Common myeloid progenitor, CD34-positive (primary cell): ENCODE measurements at regions not wholly inside any gene's neighbourhood (a gene's known extent, or its start where the extent isn't known, plus 50 kb on each side); places are given as distances from the start of the nearest gene placed in this dataset.

Experiments used
- CTCF ChIA-PET: fragments of 350-600 bp; sonication (Branson Sonifier 250); formaldehyde crosslinking; loops from one replicate; lab custom pipeline; 2021; ENCODE audit warnings: antibody characterized with exemption; lab: Charles Lee
- POLR2A ChIA-PET: fragments of 350-600 bp; sonication (Branson Sonifier 250); formaldehyde crosslinking; loops from one replicate; lab custom pipeline; 2021; ENCODE audit warnings: antibody characterized with exemption; lab: Charles Lee
- DNase-seq, 3 donors: peaks; one replicate each; pipeline versions ENCODE4 v3.0.0 to v3.0.0-alpha.2; 2013
- H3K27ac ChIP-seq, 2 experiments: 1 replicate in 1 of 2; 2 replicates in 1 of 2; pipeline ENCODE4 v1.7.0; 2013; ENCODE audit warnings: inconsistent platforms in 2 of 2, low read length in 2 of 2, mild to moderate bottlenecking in 2 of 2, low read depth in 1 of 2, moderate library complexity in 1 of 2; ENCODE audit not compliant: severe bottlenecking in 2 of 2, insufficient read depth in 1 of 2, poor library complexity in 1 of 2
- H3K27me3 ChIP-seq, 5 experiments: replicated peaks in 2 of 5; 1 replicate in 3 of 5; 2 replicates in 2 of 5; pipeline versions ENCODE4 v1.6.1 to v1.7.0; 2013; ENCODE audit warnings: low read length in 4 of 5, mild to moderate bottlenecking in 2 of 5, moderate library complexity in 2 of 5, inconsistent platforms in 1 of 5; ENCODE audit not compliant: insufficient read depth in 5 of 5, control insufficient read depth in 4 of 5
- H3K36me3 ChIP-seq, 4 experiments: 1 replicate in 2 of 4; 2 replicates in 2 of 4; pipeline versions ENCODE4 v1.6.1 to v1.7.0; 2013; ENCODE audit warnings: low read length in 3 of 4, control low read depth in 1 of 4, mild to moderate bottlenecking in 1 of 4; ENCODE audit not compliant: control insufficient read depth in 4 of 4, insufficient read depth in 4 of 4
- H3K4me1 ChIP-seq, 4 experiments: 1 replicate in 3 of 4; 2 replicates in 1 of 4; pipeline versions ENCODE4 v1.6.1 to v1.7.1; 2013; ENCODE audit warnings: low read length in 3 of 4, mild to moderate bottlenecking in 3 of 4, control low read depth in 1 of 4, inconsistent platforms in 1 of 4, moderate library complexity in 1 of 4; ENCODE audit not compliant: control insufficient read depth in 4 of 4, insufficient read depth in 4 of 4; ENCODE audit errors: control extremely low read depth in 1 of 4
- H3K4me3 ChIP-seq, 7 experiments: 1 replicate in 4 of 7; 2 replicates in 3 of 7; pipeline versions ENCODE4 v1.5.1 to v1.7.0; 2013; ENCODE audit warnings: mild to moderate bottlenecking in 7 of 7, low read length in 6 of 7, moderate library complexity in 6 of 7, inconsistent platforms in 2 of 7, low read depth in 2 of 7, control low read depth in 1 of 7; ENCODE audit not compliant: insufficient read depth in 4 of 7, control insufficient read depth in 1 of 7; ENCODE audit errors: extremely low read depth in 1 of 7
- H3K9me3 ChIP-seq, 5 experiments: 1 replicate in 4 of 5; 2 replicates in 1 of 5; pipeline versions ENCODE4 v1.6.1 to v1.7.1; 2013; ENCODE audit warnings: low read length in 4 of 5, mild to moderate bottlenecking in 2 of 5, inconsistent platforms in 1 of 5, low read depth in 1 of 5, moderate library complexity in 1 of 5; ENCODE audit not compliant: control insufficient read depth in 4 of 5, insufficient read depth in 2 of 5; ENCODE audit errors: control extremely low read depth in 1 of 5
- WGBS: methylation state at CpG from one replicate; pipeline ENCODE4 v1.1.5; 2013; ENCODE audit not compliant: insufficient coverage; 5-methylcytosine and 5-hydroxymethylcytosine counted together

DNA sequence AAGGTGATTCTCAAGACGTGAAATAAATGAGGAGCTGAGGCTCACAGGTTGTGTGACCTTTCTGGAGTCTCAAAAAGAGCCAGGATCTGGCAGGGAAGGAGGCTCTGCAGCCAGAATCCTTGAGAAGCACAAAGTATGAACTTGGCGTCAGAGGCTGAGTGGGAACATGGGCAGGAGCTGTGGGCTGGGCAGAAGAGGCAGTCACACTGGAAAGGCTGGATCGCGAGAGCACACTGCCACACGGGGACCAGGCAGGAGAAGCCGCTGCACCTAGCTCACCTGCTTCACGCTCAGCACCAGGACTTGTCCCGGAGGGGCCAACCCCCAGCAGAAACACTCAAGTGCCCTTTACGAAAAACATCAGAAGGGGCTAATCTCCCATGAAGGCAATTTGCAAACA is 535.0 kb downstream of the TNS3 start:
- CTCF ChIA-PET, result no interaction called here
- H3K4me3 ChIP-seq, result no peak overlapping the region
- peaks cover 2 to 7% (median 4%) of the 10 kb centered on the region in 5 experiments for H3K27me3 ChIP-seq
- no peak for DNase-seq
- no peak overlapping the region for H3K27ac ChIP-seq
- no peaks in the 10 kb centered on the region for H3K4me1 ChIP-seq
- POLR2A ChIA-PET, result no interaction called here
- WGBS, result 90% methylated on average over 5 of the region's 9 CpGs
- peaks cover 0 to 2% (median 0%) of the 10 kb centered on the region in 5 experiments for H3K9me3 ChIP-seq
- no peaks in the 10 kb centered on the region for H3K36me3 ChIP-seq

DNA sequence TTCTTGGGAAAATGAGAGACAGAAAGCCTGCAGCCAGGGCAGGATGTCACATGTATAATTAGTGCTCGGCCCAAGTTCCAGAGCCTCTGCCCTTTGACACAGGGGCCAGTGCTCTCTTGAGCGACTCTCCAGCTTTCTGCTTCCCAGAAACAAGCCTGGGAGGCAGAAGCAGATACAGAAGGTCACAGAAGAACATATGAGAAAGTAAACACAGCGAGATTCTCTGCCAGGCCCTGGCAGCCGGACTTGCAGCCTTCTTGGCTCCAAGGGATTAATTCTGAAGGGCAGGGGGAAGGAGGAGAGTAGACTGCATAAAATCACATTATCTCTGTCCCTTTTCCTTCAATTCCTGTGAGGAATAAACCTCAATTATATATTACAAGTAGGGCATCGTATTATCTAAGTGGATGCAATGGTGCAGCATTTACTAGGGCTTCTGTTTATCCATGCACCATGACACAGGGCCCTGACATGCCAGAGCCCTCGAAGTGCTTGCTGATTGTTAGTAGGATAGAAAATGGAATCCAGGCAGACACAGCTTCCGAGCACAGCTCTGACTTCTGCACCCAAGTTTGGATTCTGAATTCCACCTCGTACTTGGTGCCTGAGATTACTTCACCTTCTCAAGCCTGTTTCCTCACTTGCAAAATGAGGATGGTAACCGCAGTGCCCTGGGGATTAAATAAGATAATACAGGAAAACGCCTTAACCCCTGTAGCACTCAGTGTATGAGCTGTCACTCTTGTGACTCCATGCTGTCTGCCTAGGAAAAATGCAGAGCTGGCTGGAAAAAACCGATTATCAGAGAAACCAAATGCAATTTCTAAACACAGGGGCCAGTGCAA is 536.5 kb downstream of the TNS3 start:
- DNase-seq, result no peak
- WGBS, result 91% methylated on average over 8 of the region's 11 CpGs
- no peak overlapping the region for H3K4me3 ChIP-seq
- H3K9me3 ChIP-seq, result peaks cover 0 to 3% (median 0%) of the 10 kb centered on the region in 5 experiments
- CTCF ChIA-PET, result no interaction called here
- POLR2A ChIA-PET, result no interaction called here
- H3K27me3 ChIP-seq, result peaks cover 1 to 5% (median 2%) of the 10 kb centered on the region in 5 experiments
- peaks cover 0 to 4% (median under 1%) of the 10 kb centered on the region in 4 experiments for H3K4me1 ChIP-seq
- H3K36me3 ChIP-seq, result no peaks in the 10 kb centered on the region
- no peak overlapping the region for H3K27ac ChIP-seq

GRCh38 chr7:47044625-47045024 is 537.3 kb downstream of the TNS3 start:
- H3K27me3 ChIP-seq, result peaks cover 0 to 5% (median 2%) of the 10 kb centered on the region in 5 experiments
- H3K9me3 ChIP-seq, result peaks cover 0 to 3% (median 0%) of the 10 kb centered on the region in 5 experiments
- peaks cover 0 to 4% (median under 1%) of the 10 kb centered on the region in 4 experiments for H3K4me1 ChIP-seq
- no peaks in the 10 kb centered on the region for H3K36me3 ChIP-seq
- WGBS, result 81% methylated on average over 2 of the region's 3 CpGs
- no peak overlapping the region for H3K27ac ChIP-seq
- POLR2A ChIA-PET, result no interaction called here
- CTCF ChIA-PET, result no interaction called here
- no peak overlapping the region for H3K4me3 ChIP-seq
- DNase-seq, result no peak

DNA sequence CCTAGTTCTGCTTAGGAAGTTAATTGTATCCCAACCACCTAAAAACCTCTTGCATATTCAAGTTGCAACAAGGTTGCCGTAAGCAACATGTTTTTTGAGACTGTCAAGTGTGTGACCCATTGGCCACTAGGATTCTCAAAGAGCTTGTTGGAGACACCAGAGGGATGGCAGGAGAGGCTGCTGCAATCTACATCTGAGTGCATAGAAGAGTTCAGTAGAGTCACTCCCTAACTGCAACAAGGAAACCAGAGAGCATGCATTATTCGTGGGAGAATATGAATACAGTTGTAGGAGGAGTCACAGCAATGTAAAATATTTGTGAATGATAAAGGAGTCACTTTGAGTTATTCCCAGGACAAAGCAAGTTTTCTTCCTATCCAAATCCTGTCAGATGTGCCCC is 538.6 kb downstream of the TNS3 start:
- 40% methylated on average over 1 of the region's 2 CpGs for WGBS
- ChIA-PET CTCF (no interaction called here), POLR2A (no interaction called here)
- Histone ChIP-seq H3K27ac (no peak overlapping the region), H3K36me3 (no peaks in the 10 kb centered on the region), H3K4me3 (no peak overlapping the region), H3K4me1 (peaks cover 0 to 4% (median under 1%) of the 10 kb centered on the region in 4 experiments), H3K9me3 (peaks cover 0 to 3% (median 0%) of the 10 kb centered on the region in 5 experiments), H3K27me3 (peaks cover 0 to 2% (median 0%) of the 10 kb centered on the region in 5 experiments)
- DNase-seq, result no peak

- H3K4me1 ChIP-seq, result peaks cover 0 to 4% (median under 1%) of the 10 kb centered on the region in 4 experiments
Measured at GRCh38 chr7:47042669-47043068, 539.2 kb downstream of the TNS3 start.

GRCh38 chr7:47040795-47041347 is 541.0 kb downstream of the TNS3 start:
- POLR2A ChIA-PET, result no interaction called here
- CTCF ChIA-PET, result no interaction called here

More at GRCh38 chr7:47042669-47043068, 539.2 kb downstream of the TNS3 start:
- CTCF ChIA-PET, result no interaction called here
- no peak overlapping the region for H3K4me3 ChIP-seq
- no peaks in the 10 kb centered on the region for H3K36me3 ChIP-seq
- H3K27ac ChIP-seq, result no peak overlapping the region
- H3K27me3 ChIP-seq, result peaks cover 0 to 2% (median 0%) of the 10 kb centered on the region in 5 experiments
- 100% methylated on average over 2 of the region's 3 CpGs for WGBS
- DNase-seq, result no peak
- H3K9me3 ChIP-seq, result peaks cover 0 to 3% (median 0%) of the 10 kb centered on the region in 5 experiments
- POLR2A ChIA-PET, result no interaction called here

DNA sequence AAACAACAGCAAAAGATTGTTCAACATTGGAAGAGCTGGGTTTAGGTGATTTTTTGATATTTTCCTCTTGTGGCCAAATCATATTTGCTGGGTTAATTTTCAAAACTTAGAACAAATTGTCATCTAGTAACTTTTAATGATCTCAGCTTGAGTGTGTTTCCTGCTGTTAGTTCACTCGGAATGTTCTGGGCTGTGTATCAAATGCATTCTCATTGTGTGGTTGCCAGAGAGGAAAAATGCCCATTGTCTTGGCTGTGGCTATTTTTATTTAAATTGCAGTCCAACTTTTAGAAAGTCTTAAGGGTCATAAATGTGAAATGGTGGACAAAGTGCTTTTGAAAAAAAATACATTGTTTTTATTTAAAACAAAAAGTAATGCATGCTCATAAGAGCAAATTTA is 542.0 kb downstream of the TNS3 start:
- Histone ChIP-seq H3K4me1 (peaks cover 0 to 4% (median under 1%) of the 10 kb centered on the region in 4 experiments), H3K27ac (no peak overlapping the region), H3K4me3 (no peak overlapping the region), H3K36me3 (no peaks in the 10 kb centered on the region), H3K9me3 (peaks cover 0 to 3% (median 0%) of the 10 kb centered on the region in 5 experiments), H3K27me3 (peaks cover 0 to 2% (median 0%) of the 10 kb centered on the region in 5 experiments)
- 38% methylated on average over 1 of the region's 1 CpG for WGBS
- DNase-seq, result no peak
- CTCF ChIA-PET, result no interaction called here
- POLR2A ChIA-PET, result no interaction called here

More at GRCh38 chr7:47040795-47041347, 541.0 kb downstream of the TNS3 start:
- H3K4me3 ChIP-seq, result no peak overlapping the region
- DNase-seq, result peak; percentile 10 to 14 (median 13)
- H3K4me1 ChIP-seq, result peaks cover 0 to 4% (median under 1%) of the 10 kb centered on the region in 4 experiments
- H3K9me3 ChIP-seq, result peaks cover 0 to 3% (median 0%) of the 10 kb centered on the region in 5 experiments
- 87% methylated on average over 8 of the region's 10 CpGs for WGBS
- H3K36me3 ChIP-seq, result no peaks in the 10 kb centered on the region
- peaks cover 0 to 2% (median 0%) of the 10 kb centered on the region in 5 experiments for H3K27me3 ChIP-seq
- H3K27ac ChIP-seq, result no peak overlapping the region
